Endodermal cell (in vitro differentiated cells): ENCODE measurements at regions not wholly inside any gene's neighbourhood (a gene's known extent, or its start where the extent isn't known, plus 50 kb on each side); places are given as distances from the start of the nearest gene placed in this dataset.

ENCODE experiments used
- DNase-seq: peaks from one replicate; pipeline ENCODE4 v3.0.0-alpha.2; 2017
- H3K27ac ChIP-seq: 2 replicates; pipeline ENCODE4 v1.5.1; 2013; ENCODE audit warnings: mild to moderate bottlenecking, low read depth, low read length, moderate library complexity
- H3K27me3 ChIP-seq: 2 replicates; pipeline ENCODE4 v1.6.1; 2013; ENCODE audit warnings: mild to moderate bottlenecking, low read length, moderate library complexity; ENCODE audit not compliant: insufficient read depth, control insufficient read depth, poor library complexity, severe bottlenecking
- H3K36me3 ChIP-seq: 2 replicates; pipeline ENCODE4 v1.7.0; 2013; ENCODE audit warnings: mild to moderate bottlenecking, low read length, moderate library complexity; ENCODE audit not compliant: control insufficient read depth, insufficient read depth
- H3K4me1 ChIP-seq: one replicate; pipeline ENCODE4 v1.7.0; 2013; ENCODE audit warnings: low read length; ENCODE audit not compliant: control insufficient read depth, insufficient read depth
- H3K4me3 ChIP-seq: 2 replicates; pipeline ENCODE4 v1.5.1; 2013; ENCODE audit warnings: mild to moderate bottlenecking, low read length, moderate library complexity
- H3K9ac ChIP-seq: 2 replicates; pipeline ENCODE4 v1.6.1; 2013; ENCODE audit warnings: mild to moderate bottlenecking, low read length, moderate library complexity; ENCODE audit not compliant: poor library complexity, severe bottlenecking; ENCODE audit errors: extremely low read depth
- H3K9me3 ChIP-seq: 2 replicates; pipeline ENCODE4 v1.6.1; 2013; ENCODE audit warnings: mild to moderate bottlenecking, low read length, moderate library complexity; ENCODE audit not compliant: control insufficient read depth
- H3K27ac Mint-ChIP-seq: 2 replicates; pipeline ENCODE4 v1.8.0; 2020; ENCODE audit warnings: mixed read lengths
- H3K27me3 Mint-ChIP-seq: 2 replicates; pipeline ENCODE4 v1.8.0; 2021; ENCODE audit warnings: mild to moderate bottlenecking, mixed read lengths; ENCODE audit not compliant: insufficient read depth
- H3K36me3 Mint-ChIP-seq: 2 replicates; pipeline ENCODE4 v1.8.0; 2020; ENCODE audit warnings: low read depth, mixed read lengths
- H3K4me1 Mint-ChIP-seq: 2 replicates; pipeline ENCODE4 v1.8.0; 2020; ENCODE audit warnings: mixed read lengths
- H3K4me3 Mint-ChIP-seq: 2 replicates; pipeline ENCODE4 v1.8.0; 2020; ENCODE audit warnings: mild to moderate bottlenecking, moderate library complexity, mixed read lengths
- H3K9me3 Mint-ChIP-seq: 2 replicates; pipeline ENCODE4 v1.8.0; 2020; ENCODE audit warnings: mild to moderate bottlenecking, mixed read lengths
- CTCF ChIP-seq: fragments of 200-600 bp; sonication (generic); conservative IDR thresholded peaks from 2 replicates; pipeline ENCODE4 v1.5.0; 2021; ENCODE audit warnings: antibody characterized with exemption, mild to moderate bottlenecking
- WGBS, 2 experiments: methylation state at CpG; one replicate each; pipeline versions ENCODE4 v1.1.5 to v1.1.7; 2013; ENCODE audit warnings: missing lambda C conversion rate in 2 of 2, mixed read lengths in 1 of 2; ENCODE audit not compliant: insufficient coverage in 1 of 2, insufficient read length in 1 of 2; 5-methylcytosine and 5-hydroxymethylcytosine counted together

- Histone ChIP-seq H3K4me3 (no peak overlapping the region), H3K27ac (no peak overlapping the region), H3K27me3 (peaks cover 11% of the 10 kb centered on the region), H3K9ac (no peak overlapping the region), H3K9me3 (no peaks in the 10 kb centered on the region), H3K36me3 (no peaks in the 10 kb centered on the region), H3K4me1 (no peaks in the 10 kb centered on the region)
- Mint-ChIP-seq H3K9me3 (no peaks in the 10 kb centered on the region), H3K27ac (no peak overlapping the region), H3K36me3 (no peaks in the 10 kb centered on the region), H3K27me3 (no peaks in the 10 kb centered on the region), H3K4me3 (no peak overlapping the region), H3K4me1 (peaks cover 10% of the 10 kb centered on the region)
- TF ChIP-seq CTCF, result no peak
- no peak for DNase-seq
These were observed 355.8 kb downstream of the ADRA2A start for GRCh38 chr10:111432588-111432987.

GRCh38 chr10:111435871-111436270, 359.0 kb downstream of the ADRA2A start:
- WGBS, 2 experiments, result 67 to 100% methylated on average over 1 of the region's 1 CpG
- no peaks in the 10 kb centered on the region for H3K36me3 Mint-ChIP-seq
- Histone ChIP-seq H3K4me3 (no peak overlapping the region), H3K9ac (no peak overlapping the region), H3K27me3 (no peaks in the 10 kb centered on the region), H3K27ac (no peak overlapping the region), H3K9me3 (no peaks in the 10 kb centered on the region), H3K4me1 (no peaks in the 10 kb centered on the region), H3K36me3 (no peaks in the 10 kb centered on the region)
- no peaks in the 10 kb centered on the region for H3K9me3 Mint-ChIP-seq
- no peak overlapping the region for H3K4me3 Mint-ChIP-seq
- H3K4me1 Mint-ChIP-seq, result peaks cover 6% of the 10 kb centered on the region
- DNase-seq, result no peak
- TF ChIP-seq CTCF, result no peak
- peaks cover 6% of the 10 kb centered on the region for H3K27me3 Mint-ChIP-seq
- H3K27ac Mint-ChIP-seq, result no peak overlapping the region

GRCh38 chr10:111439034-111439842, 362.4 kb downstream of the ADRA2A start:
- H3K9me3 ChIP-seq, result no peaks in the 10 kb centered on the region
- H3K4me1 Mint-ChIP-seq, result peaks cover 12% of the 10 kb centered on the region
- H3K4me3 Mint-ChIP-seq, result no peak overlapping the region
- H3K36me3 ChIP-seq, result no peaks in the 10 kb centered on the region
- H3K36me3 Mint-ChIP-seq, result no peaks in the 10 kb centered on the region
- peaks cover 6% of the 10 kb centered on the region for H3K27me3 Mint-ChIP-seq
- peaks cover 3% of the 10 kb centered on the region for H3K4me1 ChIP-seq
- H3K9me3 Mint-ChIP-seq, result no peaks in the 10 kb centered on the region
- no peak for TF ChIP-seq CTCF
- no peak for DNase-seq
- no peak overlapping the region for H3K27ac Mint-ChIP-seq
- WGBS, 2 experiments, result 93 to 100% methylated on average over 2 to 3 of the region's 3 CpGs
- no peaks in the 10 kb centered on the region for H3K27me3 ChIP-seq
- H3K4me3 ChIP-seq, result no peak overlapping the region
- no peak overlapping the region for H3K27ac ChIP-seq
- H3K9ac ChIP-seq, result no peak overlapping the region
